B cell (primary cell): ENCODE measurements at regions not wholly inside any gene's neighbourhood (a gene's known extent, or its start where the extent isn't known, plus 50 kb on each side); places are given as distances from the start of the nearest gene placed in this dataset.

Experiments used
- ATAC-seq: fragments of 200-7000 bp; cut with Tn5 transposase; one replicate; pipeline ENCODE4 v1.10.0; 2021; ENCODE audit warnings: low read depth, mild to moderate bottlenecking, moderate number of reproducible peaks, moderate library complexity
- CTCF ChIA-PET: fragments of 350-600 bp; sonication (Branson Sonifier 250); formaldehyde crosslinking; loops from one replicate; lab custom pipeline; 2021; ENCODE audit warnings: antibody characterized with exemption, inconsistent platforms; lab: Charles Lee
- POLR2A ChIA-PET: fragments of 350-600 bp; sonication (Branson Sonifier 250); formaldehyde crosslinking; loops from one replicate; lab custom pipeline; 2021; ENCODE audit warnings: antibody characterized with exemption; lab: Charles Lee
- DNase-seq: peaks from one replicate; pipeline ENCODE4 v3.0.0; 2013
- H2AFZ ChIP-seq: 2 replicates; pipeline ENCODE4 v1.6.1; 2012; ENCODE audit warnings: mild to moderate bottlenecking, low read depth, low read length; ENCODE audit not compliant: insufficient read depth, poor library complexity, severe bottlenecking
- H3K27ac ChIP-seq, 2 donors: 1 replicate in 1 of 2; 2 replicates in 1 of 2; pipeline ENCODE4 v1.5.1; 2012 to 2013; ENCODE audit warnings: low read length in 2 of 2, mild to moderate bottlenecking in 2 of 2, moderate library complexity in 1 of 2
- H3K27me3 ChIP-seq, 4 experiments: fragments of 200-600 bp in 1 of 4; sonication (generic) in 1 of 4; replicated peaks in 1 of 4; 1 replicate in 2 of 4; 2 replicates in 2 of 4; pipeline versions ENCODE4 v1.6.1 to v1.7.0; 2013 to 2016; ENCODE audit warnings: low read length in 3 of 4, mild to moderate bottlenecking in 2 of 4, mixed read lengths in 1 of 4, moderate library complexity in 1 of 4; ENCODE audit not compliant: insufficient read depth in 4 of 4, control insufficient read depth in 3 of 4; ENCODE audit errors: control extremely low read depth in 1 of 4
- H3K36me3 ChIP-seq, 2 experiments: replicated peaks in 1 of 2; 1 replicate in 1 of 2; 2 replicates in 1 of 2; pipeline versions ENCODE4 v1.6.1 to v1.7.1; 2013; ENCODE audit warnings: low read length in 1 of 2; ENCODE audit not compliant: insufficient read depth in 2 of 2, control insufficient read depth in 1 of 2; ENCODE audit errors: control extremely low read depth in 1 of 2, extremely low read depth in 1 of 2
- H3K4me1 ChIP-seq, 2 donors: fragments of 200-600 bp in 1 of 2; sonication (generic) in 1 of 2; 1 replicate in 1 of 2; 2 replicates in 1 of 2; pipeline versions ENCODE4 v1.5.1 to v1.6.1; 2013 to 2017; ENCODE audit warnings: low read length in 2 of 2; ENCODE audit not compliant: control insufficient read depth in 2 of 2, insufficient read depth in 2 of 2
- H3K4me2 ChIP-seq: replicated peaks from 2 replicates; pipeline ENCODE3; 2012; ENCODE audit warnings: mild to moderate bottlenecking, low read depth, low read length; ENCODE audit not compliant: poor library complexity, severe bottlenecking
- H3K4me3 ChIP-seq, 5 experiments: fragments of 200-600 bp in 1 of 5; sonication (generic) in 1 of 5; 1 replicate in 3 of 5; 2 replicates in 2 of 5; pipeline versions ENCODE4 v1.5.1 to v1.7.0; 2011 to 2016; ENCODE audit warnings: low read length in 4 of 5, mild to moderate bottlenecking in 4 of 5, low read depth in 2 of 5, control low read depth in 1 of 5, moderate library complexity in 1 of 5; ENCODE audit not compliant: insufficient read depth in 1 of 5; ENCODE audit errors: control extremely low read depth in 1 of 5, extremely low read depth in 1 of 5
- H3K79me2 ChIP-seq: fragments of 200-600 bp; sonication (generic); one replicate; pipeline ENCODE4 v1.6.0; 2016; ENCODE audit warnings: low read length; ENCODE audit not compliant: control insufficient read depth, insufficient read depth
- H3K9ac ChIP-seq: fragments of 200-600 bp; sonication (generic); 2 replicates; pipeline ENCODE4 v1.6.1; 2017; ENCODE audit warnings: mild to moderate bottlenecking, low read length, moderate library complexity
- H3K9me3 ChIP-seq, 3 donors: one replicate each; pipeline versions ENCODE4 v1.6.1 to v1.7.1; 2013; ENCODE audit warnings: low read length in 2 of 3; ENCODE audit not compliant: control insufficient read depth in 2 of 3, insufficient read depth in 1 of 3; ENCODE audit errors: control extremely low read depth in 1 of 3
- H4K20me1 ChIP-seq: 2 replicates; pipeline ENCODE4 v1.6.0; 2012; ENCODE audit warnings: mild to moderate bottlenecking, low read length; ENCODE audit not compliant: insufficient read depth, control insufficient read depth, poor library complexity, severe bottlenecking
- H3K27ac Mint-ChIP-seq: one replicate; pipeline ENCODE4 v1.8.0; 2021; ENCODE audit warnings: mixed read lengths
- H3K27me3 Mint-ChIP-seq: one replicate; pipeline ENCODE4 v1.8.0; 2021; ENCODE audit warnings: mixed read lengths
- H3K4me1 Mint-ChIP-seq: one replicate; pipeline ENCODE4 v1.8.0; 2021; ENCODE audit warnings: mixed read lengths
- H3K4me3 Mint-ChIP-seq: one replicate; pipeline ENCODE4 v1.8.0; 2021; ENCODE audit warnings: mixed read lengths
- H3K9me3 Mint-ChIP-seq: one replicate; pipeline ENCODE4 v1.8.0; 2022; ENCODE audit warnings: mixed read lengths; ENCODE audit not compliant: insufficient read depth
- CTCF ChIP-seq: fragments of 200-600 bp; IDR thresholded peaks from one replicate; pipeline ENCODE4 v1.8.0; 2022; ENCODE audit warnings: antibody characterized with exemption, mild to moderate bottlenecking
- EZH2 ChIP-seq: IDR thresholded peaks from 2 replicates; pipeline ENCODE4 v1.6.1; 2012; ENCODE audit warnings: borderline replicate concordance, low read depth, mild to moderate bottlenecking, moderate library complexity, low read length; ENCODE audit not compliant: insufficient read depth, poor library complexity, severe bottlenecking
- WGBS: methylation state at CpG from one replicate; pipeline ENCODE4 v1.1.5; 2013; ENCODE audit warnings: missing lambda C conversion rate; ENCODE audit not compliant: insufficient coverage; 5-methylcytosine and 5-hydroxymethylcytosine counted together
- intact Hi-C: fragments of 100-400 bp; cut with micrococcal nuclease; formaldehyde crosslinking; loops from one replicate; pipeline ENCODE4 v1.10.0; 2022

GRCh38 chr5:5800801-5801761, 378.6 kb downstream of the ICE1 start:
- no peak for DNase-seq
- no peaks in the 10 kb centered on the region for H3K27me3 Mint-ChIP-seq
- TF ChIP-seq EZH2 (no peak), CTCF (no peak)
- Histone ChIP-seq H3K36me3 (no peaks in the 10 kb centered on the region), H3K79me2 (no peaks in the 10 kb centered on the region), H2AFZ (no peak overlapping the region), H3K4me3 (no peak overlapping the region), H3K9me3 (peaks cover 0 to 7% (median 0%) of the 10 kb centered on the region in 3 donors), H3K4me2 (no peak overlapping the region), H3K27ac (no peak overlapping the region), H3K27me3 (no peaks in the 10 kb centered on the region), H3K4me1 (no peaks in the 10 kb centered on the region), H3K9ac (no peak overlapping the region), H4K20me1 (no peaks in the 10 kb centered on the region)
- CTCF ChIA-PET = no interaction called here
- no peak overlapping the region for H3K4me3 Mint-ChIP-seq
- POLR2A ChIA-PET = no interaction called here
- H3K4me1 Mint-ChIP-seq = no peaks in the 10 kb centered on the region
- 57% methylated on average over 6 of the region's 11 CpGs for WGBS
- intact Hi-C loops = no loop called here
- no peak for ATAC-seq
- H3K27ac Mint-ChIP-seq = no peak overlapping the region
- H3K9me3 Mint-ChIP-seq = no peaks in the 10 kb centered on the region

GRCh38 chr5:5799826-5800225, 377.3 kb downstream of the ICE1 start:
- H3K9ac ChIP-seq = no peak overlapping the region
- no peak overlapping the region for H3K27ac Mint-ChIP-seq

More at GRCh38 chr5:5799826-5800225, 377.3 kb downstream of the ICE1 start:
- Histone ChIP-seq H3K27ac (no peak overlapping the region), H3K79me2 (no peaks in the 10 kb centered on the region), H3K4me2 (no peak overlapping the region), H3K4me1 (no peaks in the 10 kb centered on the region), H4K20me1 (no peaks in the 10 kb centered on the region), H3K9me3 (peaks cover 0 to 7% (median 0%) of the 10 kb centered on the region in 3 donors), H3K27me3 (no peaks in the 10 kb centered on the region), H3K4me3 (no peak overlapping the region), H2AFZ (no peak overlapping the region), H3K36me3 (no peaks in the 10 kb centered on the region)
- Mint-ChIP-seq H3K27me3 (no peaks in the 10 kb centered on the region), H3K9me3 (no peaks in the 10 kb centered on the region), H3K4me3 (no peak overlapping the region), H3K4me1 (no peaks in the 10 kb centered on the region)
- DNase-seq = no peak
- no peak for TF ChIP-seq EZH2
- ATAC-seq = no peak
- no CpG with 5 or more reads among the region's 3 CpGs for WGBS
- POLR2A ChIA-PET = no interaction called here
- intact Hi-C loops = no loop called here
- CTCF ChIA-PET = interaction anchor here (1.1 kb wide), 1 partner anchor 87 kb away, joined by 3 read pairs; no protein-coding TSS in a partner anchor
